ENCODE measurements at regions not wholly inside any gene's neighbourhood (a gene's known extent, or its start where the extent isn't known, plus 50 kb on each side); places are given as distances from the start of the nearest gene placed in this dataset.

DNA sequence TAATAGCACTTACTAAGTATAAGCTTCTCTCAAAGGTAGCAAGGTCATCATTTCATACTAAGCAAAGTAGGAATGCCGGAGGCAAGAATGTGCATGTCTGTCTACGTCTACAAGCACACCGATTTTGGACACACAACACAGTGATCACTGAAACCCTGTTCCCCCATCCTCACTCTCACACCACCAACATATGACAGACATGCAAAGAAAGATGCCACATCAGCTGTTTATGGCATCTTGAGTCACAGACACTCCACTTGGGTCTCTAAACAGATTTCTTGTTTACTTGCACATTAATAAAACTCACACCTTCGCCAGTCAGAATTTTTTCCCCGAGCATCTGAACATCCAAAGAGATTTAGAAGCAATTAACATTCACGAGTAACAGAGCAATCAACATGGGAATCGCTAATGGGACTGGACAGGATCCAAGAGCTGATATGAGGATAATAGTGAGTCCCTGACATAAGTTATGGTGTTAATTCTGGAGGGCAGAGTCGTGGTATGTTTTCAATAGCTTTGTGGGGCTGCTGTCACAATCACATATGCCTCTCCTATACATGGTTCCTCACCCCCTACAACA lies 324.1 kb downstream of the DHX15 start:
- Histone ChIP-seq H2AFZ (ENCODE audit: low read length) (no peak overlapping the region), H4K20me1 (ENCODE audit: insufficient read depth, low read length) (no peaks in the 10 kb centered on the region), H3K4me3 (ENCODE audit: low read depth, low read length, poor library complexity, severe bottlenecking) (no peak overlapping the region), H3K27ac (ENCODE audit: low read depth, low read length, poor library complexity, severe bottlenecking) (no peak overlapping the region), H3K4me1 (ENCODE audit: insufficient read depth, low read length, poor library complexity, severe bottlenecking) (no peaks in the 10 kb centered on the region), H3K9me3 (ENCODE audit: low read length) (no peaks in the 10 kb centered on the region), H3K9me2 (ENCODE audit: insufficient read depth, low read length) (no peaks in the 10 kb centered on the region), H3K79me2 (ENCODE audit: insufficient read depth, low read depth, low read length) (no peaks in the 10 kb centered on the region), H3K36me3 (ENCODE audit: insufficient read depth, low read length) (no peaks in the 10 kb centered on the region), H3K4me2 (ENCODE audit: low read length) (no peak overlapping the region)
- no peak for DNase-seq (ENCODE audit: low spot score)
- no peak for TF ChIP-seq EZH2phosphoT487 (IDR thresholded peaks at IDR 0.05; ENCODE audit: borderline replicate concordance, low read depth, low read length)
- TF ChIP-seq, protein P1, sequence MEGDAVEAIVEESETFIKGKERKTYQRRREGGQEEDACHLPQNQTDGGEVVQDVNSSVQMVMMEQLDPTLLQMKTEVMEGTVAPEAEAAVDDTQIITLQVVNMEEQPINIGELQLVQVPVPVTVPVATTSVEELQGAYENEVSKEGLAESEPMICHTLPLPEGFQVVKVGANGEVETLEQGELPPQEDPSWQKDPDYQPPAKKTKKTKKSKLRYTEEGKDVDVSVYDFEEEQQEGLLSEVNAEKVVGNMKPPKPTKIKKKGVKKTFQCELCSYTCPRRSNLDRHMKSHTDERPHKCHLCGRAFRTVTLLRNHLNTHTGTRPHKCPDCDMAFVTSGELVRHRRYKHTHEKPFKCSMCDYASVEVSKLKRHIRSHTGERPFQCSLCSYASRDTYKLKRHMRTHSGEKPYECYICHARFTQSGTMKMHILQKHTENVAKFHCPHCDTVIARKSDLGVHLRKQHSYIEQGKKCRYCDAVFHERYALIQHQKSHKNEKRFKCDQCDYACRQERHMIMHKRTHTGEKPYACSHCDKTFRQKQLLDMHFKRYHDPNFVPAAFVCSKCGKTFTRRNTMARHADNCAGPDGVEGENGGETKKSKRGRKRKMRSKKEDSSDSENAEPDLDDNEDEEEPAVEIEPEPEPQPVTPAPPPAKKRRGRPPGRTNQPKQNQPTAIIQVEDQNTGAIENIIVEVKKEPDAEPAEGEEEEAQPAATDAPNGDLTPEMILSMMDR (conservative IDR thresholded peaks at IDR 0.05; ENCODE audit: low read length) = no peak
- POLR2A ChIA-PET = no interaction called here
- intact Hi-C loops (cut with micrococcal nuclease; ENCODE audit: unreplicated experiment) = no loop called here
- CTCF ChIA-PET (ENCODE audit: unreplicated experiment) = no interaction called here
- BruUV-seq (replicated peaks) = no TSS peak

DNA sequence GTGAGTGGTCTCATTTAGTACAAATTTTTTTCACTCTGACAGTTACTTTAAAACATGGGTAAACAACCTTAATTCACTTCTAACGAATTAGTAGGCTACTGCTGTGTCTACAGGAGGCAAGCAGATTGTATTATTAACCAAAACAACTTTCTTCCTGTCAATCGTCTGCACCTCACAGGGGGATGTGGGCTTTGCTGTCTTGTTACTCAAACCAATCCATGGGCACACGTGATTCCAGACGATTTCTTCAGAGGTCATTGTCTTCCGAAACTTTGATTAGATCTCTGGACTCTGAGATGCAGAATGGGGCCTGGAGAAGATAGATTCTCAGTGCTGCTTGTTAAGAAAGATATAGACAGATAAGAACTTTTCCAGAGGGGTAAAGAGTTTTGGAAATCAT lies 327.8 kb downstream of the DHX15 start:
- POLR2A ChIA-PET = no interaction called here
- Histone ChIP-seq H3K9me3 (ENCODE audit: low read length) (no peaks in the 10 kb centered on the region), H3K9me2 (ENCODE audit: insufficient read depth, low read length) (no peaks in the 10 kb centered on the region), H3K4me3 (ENCODE audit: low read depth, low read length, poor library complexity, severe bottlenecking) (no peak overlapping the region), H3K36me3 (ENCODE audit: insufficient read depth, low read length) (no peaks in the 10 kb centered on the region), H3K79me2 (ENCODE audit: insufficient read depth, low read depth, low read length) (no peaks in the 10 kb centered on the region), H3K4me1 (ENCODE audit: insufficient read depth, low read length, poor library complexity, severe bottlenecking) (no peaks in the 10 kb centered on the region), H3K4me2 (ENCODE audit: low read length) (no peak overlapping the region), H3K27ac (ENCODE audit: low read depth, low read length, poor library complexity, severe bottlenecking) (no peak overlapping the region), H4K20me1 (ENCODE audit: insufficient read depth, low read length) (no peaks in the 10 kb centered on the region), H2AFZ (ENCODE audit: low read length) (no peak overlapping the region)
- BruUV-seq (replicated peaks) = no TSS peak
- CTCF ChIA-PET (ENCODE audit: unreplicated experiment) = no interaction called here
- TF ChIP-seq, protein P1 (conservative IDR thresholded peaks at IDR 0.05; ENCODE audit: low read length) = no peak
- no peak for TF ChIP-seq EZH2phosphoT487 (IDR thresholded peaks at IDR 0.05; ENCODE audit: borderline replicate concordance, low read depth, low read length)
- DNase-seq (ENCODE audit: low spot score) = no peak
- intact Hi-C loops (cut with micrococcal nuclease; ENCODE audit: unreplicated experiment) = no loop called here

DNA sequence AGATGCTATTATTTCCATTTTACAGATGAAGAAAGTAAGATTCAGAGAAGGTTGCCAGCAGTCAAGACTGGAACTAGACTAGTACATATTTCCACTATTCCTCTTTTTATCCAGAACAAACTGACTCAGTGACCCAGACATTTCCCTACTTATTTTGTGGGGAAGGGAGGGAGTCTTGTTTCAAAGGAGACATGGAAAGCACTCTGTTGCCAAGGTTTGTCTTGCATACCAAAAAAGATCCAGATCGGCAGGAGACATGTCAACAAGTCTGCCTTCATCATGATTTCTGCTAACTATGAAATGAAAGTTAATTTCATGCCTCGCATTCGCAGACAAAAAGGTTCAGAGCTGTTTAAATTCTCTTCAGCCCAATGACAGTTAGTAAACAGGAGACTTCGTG lies 328.3 kb downstream of the DHX15 start:
- intact Hi-C loops (cut with micrococcal nuclease; ENCODE audit: unreplicated experiment) = no loop called here
- Histone ChIP-seq H3K27ac (ENCODE audit: low read depth, low read length, poor library complexity, severe bottlenecking) (no peak overlapping the region), H3K4me2 (ENCODE audit: low read length) (no peak overlapping the region), H3K9me3 (ENCODE audit: low read length) (no peaks in the 10 kb centered on the region), H4K20me1 (ENCODE audit: insufficient read depth, low read length) (no peaks in the 10 kb centered on the region), H3K79me2 (ENCODE audit: insufficient read depth, low read depth, low read length) (no peaks in the 10 kb centered on the region), H3K9me2 (ENCODE audit: insufficient read depth, low read length) (no peaks in the 10 kb centered on the region), H3K36me3 (ENCODE audit: insufficient read depth, low read length) (no peaks in the 10 kb centered on the region), H3K4me1 (ENCODE audit: insufficient read depth, low read length, poor library complexity, severe bottlenecking) (no peaks in the 10 kb centered on the region), H2AFZ (ENCODE audit: low read length) (no peak overlapping the region), H3K4me3 (ENCODE audit: low read depth, low read length, poor library complexity, severe bottlenecking) (no peak overlapping the region)
- no peak for TF ChIP-seq EZH2phosphoT487 (IDR thresholded peaks at IDR 0.05; ENCODE audit: borderline replicate concordance, low read depth, low read length)
- TF ChIP-seq, protein P1 (conservative IDR thresholded peaks at IDR 0.05; ENCODE audit: low read length) = no peak
- BruUV-seq (replicated peaks) = no TSS peak
- ChIA-PET POLR2A (no interaction called here), CTCF (ENCODE audit: unreplicated experiment) (no interaction called here)
- DNase-seq (ENCODE audit: low spot score) = no peak
